RWPE2 (cell line): ENCODE measurements at regions not wholly inside any gene's neighbourhood (a gene's known extent, or its start where the extent isn't known, plus 50 kb on each side); places are given as distances from the start of the nearest gene placed in this dataset.

Source experiments
- ATAC-seq: fragments of 200-7000 bp; cut with Tn5 transposase; 3 replicates; pipeline ENCODE4 v1.9.1; 2021; ENCODE audit warnings: low read depth
- DNase-seq: peaks from one replicate; pipeline ENCODE4 v3.0.0-alpha.2; 2020; ENCODE audit warnings: low spot score
- H3K27ac ChIP-seq: fragments of 450-650 bp; 2 replicates; pipeline ENCODE4 v1.5.1; 2017; ENCODE audit warnings: mild to moderate bottlenecking; ENCODE audit not compliant: poor library complexity, severe bottlenecking
- H3K27me3 ChIP-seq: fragments of 250-450 bp; sonication (Bioruptor Pico); 2 replicates; pipeline ENCODE4 v1.5.1; 2021; ENCODE audit warnings: mild to moderate bottlenecking, moderate library complexity; ENCODE audit not compliant: insufficient read depth, poor library complexity, severe bottlenecking
- H3K36me3 ChIP-seq: fragments of 250-450 bp; sonication (Bioruptor Pico); 2 replicates; pipeline ENCODE4 v1.5.1; 2020; ENCODE audit warnings: low read depth, mild to moderate bottlenecking, moderate library complexity
- H3K4me1 ChIP-seq: fragments of 250-450 bp; sonication (Bioruptor Pico); 2 replicates; pipeline ENCODE4 v1.5.1; 2021; ENCODE audit warnings: mild to moderate bottlenecking, moderate library complexity; ENCODE audit not compliant: insufficient read depth, poor library complexity, severe bottlenecking
- H3K4me3 ChIP-seq: fragments of 250-450 bp; sonication (Bioruptor Pico); 2 replicates; pipeline ENCODE4 v1.5.1; 2021; ENCODE audit warnings: mild to moderate bottlenecking, moderate library complexity; ENCODE audit not compliant: severe bottlenecking
- H3K9me3 ChIP-seq: fragments of 250-450 bp; sonication (Bioruptor Pico); 2 replicates; pipeline ENCODE4 v1.5.1; 2021; ENCODE audit warnings: mild to moderate bottlenecking, moderate library complexity; ENCODE audit not compliant: severe bottlenecking
- TF ChIP-seq, protein P1 (sequence below): fragments of 450-650 bp; IDR thresholded peaks from one replicate; pipeline ENCODE4 v1.5.1; 2017; ENCODE audit warnings: mild to moderate bottlenecking, moderate library complexity; ENCODE audit not compliant: poor library complexity, severe bottlenecking

GRCh38 chr5:2222246-2222992, 339.7 kb upstream of the IRX4 start:
- no peak overlapping the region for H3K4me3 ChIP-seq
- ATAC-seq, result no peak
- DNase-seq, result no peak
- no peak overlapping the region for H3K27ac ChIP-seq
- H3K9me3 ChIP-seq, result no peaks in the 10 kb centered on the region
- H3K36me3 ChIP-seq, result no peaks in the 10 kb centered on the region
- TF ChIP-seq, protein P1, sequence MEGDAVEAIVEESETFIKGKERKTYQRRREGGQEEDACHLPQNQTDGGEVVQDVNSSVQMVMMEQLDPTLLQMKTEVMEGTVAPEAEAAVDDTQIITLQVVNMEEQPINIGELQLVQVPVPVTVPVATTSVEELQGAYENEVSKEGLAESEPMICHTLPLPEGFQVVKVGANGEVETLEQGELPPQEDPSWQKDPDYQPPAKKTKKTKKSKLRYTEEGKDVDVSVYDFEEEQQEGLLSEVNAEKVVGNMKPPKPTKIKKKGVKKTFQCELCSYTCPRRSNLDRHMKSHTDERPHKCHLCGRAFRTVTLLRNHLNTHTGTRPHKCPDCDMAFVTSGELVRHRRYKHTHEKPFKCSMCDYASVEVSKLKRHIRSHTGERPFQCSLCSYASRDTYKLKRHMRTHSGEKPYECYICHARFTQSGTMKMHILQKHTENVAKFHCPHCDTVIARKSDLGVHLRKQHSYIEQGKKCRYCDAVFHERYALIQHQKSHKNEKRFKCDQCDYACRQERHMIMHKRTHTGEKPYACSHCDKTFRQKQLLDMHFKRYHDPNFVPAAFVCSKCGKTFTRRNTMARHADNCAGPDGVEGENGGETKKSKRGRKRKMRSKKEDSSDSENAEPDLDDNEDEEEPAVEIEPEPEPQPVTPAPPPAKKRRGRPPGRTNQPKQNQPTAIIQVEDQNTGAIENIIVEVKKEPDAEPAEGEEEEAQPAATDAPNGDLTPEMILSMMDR, result no peak
- H3K4me1 ChIP-seq, result no peaks in the 10 kb centered on the region
- peaks cover 14% of the 10 kb centered on the region for H3K27me3 ChIP-seq

DNA sequence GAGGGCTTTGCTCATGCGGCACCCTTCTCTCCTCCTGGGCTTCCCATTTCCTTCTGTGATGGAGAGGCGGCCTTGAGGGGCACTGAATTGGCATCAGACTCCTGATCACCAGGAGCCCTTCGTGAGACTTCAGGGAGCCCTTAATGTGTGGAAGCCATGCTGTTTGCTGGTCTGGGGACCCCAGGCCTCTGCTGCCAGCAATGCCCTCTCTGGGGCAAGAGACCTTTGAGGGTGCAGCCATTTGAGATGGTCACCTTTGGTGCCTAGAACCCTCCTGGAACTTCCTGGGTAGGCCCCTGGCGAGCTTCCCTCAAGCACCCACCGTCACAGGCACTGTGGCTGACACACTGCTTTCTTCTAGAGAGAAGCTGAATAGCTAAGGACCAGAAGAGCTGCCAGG, 338.7 kb upstream of the IRX4 start:
- H3K4me1 ChIP-seq, result no peaks in the 10 kb centered on the region
- H3K36me3 ChIP-seq, result no peaks in the 10 kb centered on the region
- no peak for DNase-seq
- no peaks in the 10 kb centered on the region for H3K9me3 ChIP-seq
- H3K27me3 ChIP-seq, result peaks cover 15% of the 10 kb centered on the region
- H3K27ac ChIP-seq, result no peak overlapping the region
- no peak overlapping the region for H3K4me3 ChIP-seq
- ATAC-seq, result no peak
- TF ChIP-seq, protein P1, result no peak

- H3K27ac ChIP-seq, result no peak overlapping the region
- TF ChIP-seq, protein P1, result no peak
- H3K27me3 ChIP-seq, result peaks cover 22% of the 10 kb centered on the region
- ATAC-seq (no peak), DNase-seq (no peak)
- no peaks in the 10 kb centered on the region for H3K36me3 ChIP-seq
- no peaks in the 10 kb centered on the region for H3K4me1 ChIP-seq
- H3K9me3 ChIP-seq, result no peaks in the 10 kb centered on the region
- H3K4me3 ChIP-seq, result no peak overlapping the region
Measured at GRCh38 chr5:2220741-2221140, 338.0 kb upstream of the IRX4 start.

DNA sequence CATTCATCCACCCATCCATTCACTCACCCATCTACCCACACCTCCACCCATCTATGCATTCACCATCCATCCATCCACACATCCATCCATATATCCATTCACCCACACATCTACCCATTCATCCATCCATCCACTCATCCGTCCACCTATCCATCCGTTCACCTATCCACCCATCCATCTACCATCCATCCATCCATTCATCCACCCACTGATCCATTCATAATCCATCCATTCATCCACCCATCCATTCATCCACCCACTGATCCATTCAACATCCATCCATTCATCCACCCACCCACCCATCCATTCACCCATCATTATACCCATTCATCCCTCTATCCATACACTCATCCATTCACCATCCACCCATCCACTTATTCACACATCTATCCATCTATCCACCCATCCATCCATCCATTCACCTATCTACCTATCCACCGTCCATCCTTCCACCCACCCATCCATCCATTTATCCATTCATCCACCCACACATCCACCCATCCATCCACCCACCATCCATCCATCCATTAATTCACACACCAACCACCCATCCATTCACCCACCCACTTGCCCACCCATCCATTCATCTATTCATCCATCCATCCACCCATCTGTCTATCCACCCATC, 336.5 kb upstream of the IRX4 start:
- Histone ChIP-seq H3K36me3 (no peaks in the 10 kb centered on the region), H3K4me1 (no peaks in the 10 kb centered on the region), H3K27ac (no peak overlapping the region), H3K9me3 (no peaks in the 10 kb centered on the region), H3K27me3 (peaks cover 29% of the 10 kb centered on the region), H3K4me3 (no peak overlapping the region)
- TF ChIP-seq, protein P1, result no peak
- DNase-seq (no peak), ATAC-seq (no peak)

DNA sequence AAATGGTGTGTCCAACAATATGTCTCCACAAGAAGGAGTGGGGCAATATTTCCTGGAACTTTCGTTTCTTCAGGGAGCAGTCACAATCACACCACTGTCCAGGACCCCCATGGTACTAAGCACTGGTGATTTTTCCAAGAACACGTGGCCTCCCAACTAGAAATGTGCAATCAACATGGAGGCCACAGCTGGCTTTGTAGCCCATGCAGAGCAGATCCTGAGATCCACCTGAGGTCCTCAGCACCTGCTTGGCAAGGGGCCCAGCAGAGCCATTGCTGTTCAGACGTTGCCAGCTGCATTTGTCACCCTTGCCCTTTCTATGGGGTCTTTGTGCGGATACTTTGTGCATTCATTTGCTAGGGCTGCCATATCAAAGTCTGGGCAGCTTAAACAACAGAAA, 334.5 kb upstream of the IRX4 start:
- Histone ChIP-seq H3K4me1 (no peaks in the 10 kb centered on the region), H3K27ac (no peak overlapping the region), H3K36me3 (no peaks in the 10 kb centered on the region), H3K9me3 (no peaks in the 10 kb centered on the region), H3K27me3 (peaks cover 22% of the 10 kb centered on the region), H3K4me3 (no peak overlapping the region)
- TF ChIP-seq, protein P1, result no peak
- DNase-seq (no peak), ATAC-seq (no peak)
